Heart left ventricle (tissue), 16 donors: ENCODE measurements at regions not wholly inside any gene's neighbourhood (a gene's known extent, or its start where the extent isn't known, plus 50 kb on each side); places are given as distances from the start of the nearest gene placed in this dataset.

Source experiments
- ATAC-seq, 4 donors: fragments of 200-7000 bp; cut with Tn5 transposase; one replicate each; pipeline ENCODE4 v1.9.1; 2020 to 2022; ENCODE audit warnings: moderate library complexity in 4 of 4, mild to moderate bottlenecking in 3 of 4, moderate number of reproducible peaks in 1 of 4
- DNase-seq, 5 donors: peaks; one replicate each; pipeline ENCODE4 v3.0.0-alpha.2; 2020
- H3K27ac ChIP-seq, 12 donors: fragments of 200-600 bp; sonication (generic) in 4 of 12; one replicate each; pipeline versions ENCODE4 v1.5.0 to v1.8.0; 2016 to 2022; ENCODE audit warnings: mild to moderate bottlenecking in 2 of 12
- H3K27me3 ChIP-seq, 9 donors: fragments of 200-600 bp; sonication (generic) in 2 of 9; one replicate each; pipeline versions ENCODE4 v1.5.1 to v1.8.0; 2016 to 2022; ENCODE audit warnings: mild to moderate bottlenecking in 3 of 9
- H3K36me3 ChIP-seq, 9 donors: fragments of 200-600 bp; sonication (generic) in 2 of 9; one replicate each; pipeline versions ENCODE4 v1.5.0 to v1.8.0; 2018 to 2022; ENCODE audit warnings: mild to moderate bottlenecking in 2 of 9
- H3K4me1 ChIP-seq, 12 donors: fragments of 200-600 bp; sonication (generic) in 4 of 12; one replicate each; pipeline versions ENCODE4 v1.5.0 to v1.8.0; 2016 to 2022; ENCODE audit warnings: mild to moderate bottlenecking in 3 of 12
- H3K4me3 ChIP-seq, 12 donors: fragments of 200-600 bp; sonication (generic) in 4 of 12; one replicate each; pipeline versions ENCODE4 v1.5.0 to v1.8.0; 2017 to 2022; ENCODE audit warnings: mild to moderate bottlenecking in 9 of 12, moderate library complexity in 4 of 12
- H3K9me3 ChIP-seq, 12 donors: fragments of 200-600 bp; sonication (generic) in 4 of 12; one replicate each; pipeline versions ENCODE4 v1.5.0 to v1.8.0; 2016 to 2022; ENCODE audit warnings: mild to moderate bottlenecking in 1 of 12
- POLR2A ChIP-seq, 2 donors: fragments of 450-650 bp; IDR thresholded peaks; one replicate each; pipeline ENCODE4 v1.6.1; 2017; ENCODE audit warnings: antibody characterized with exemption in 2 of 2, mild to moderate bottlenecking in 2 of 2, moderate library complexity in 2 of 2
- WGBS, 4 donors: extraction: QIAGEN DNeasy Blood & Tissue Kit in 2 of 4; methylation state at CpG; one replicate each; pipeline versions ENCODE4 v1.1.5 to v1.1.7; 2013 to 2018; 5-methylcytosine and 5-hydroxymethylcytosine counted together
- intact Hi-C, 10 donors: fragments of 100-400 bp; cut with DNase I; formaldehyde crosslinking; loops; one replicate each; pipeline versions ENCODE4 v1.11.1 to v1.14.2; 2022
- TF ChIP-seq, protein P1 (sequence below), 12 donors: fragments of 200-600 bp; sonication (generic) in 4 of 12; IDR thresholded peaks; one replicate each; pipeline versions ENCODE4 v1.5.0 to v1.8.0; 2018 to 2022; ENCODE audit warnings: antibody characterized with exemption in 12 of 12, mild to moderate bottlenecking in 5 of 12
- donor health status: ischemic (EF 13 %, LVEDD 7.1; RV severe dilation, severe dysfunction).
- donor health status: healthy with polysubstance abuse.
- donor health status: DM: no; HTN: yes; CAD: no.
- donor health status: DM: no; HTN: no; CAD: no.
- donor health status: ischemic (EF 25% LVEDD 6.9; RV normal size, moderate dysfunction).
- donor health status: ischemic (EF 25% LVEDD 5.7; RV mildly dilated, moderate dysfunction).
- donor health status: healthy.
- donor health status: DM: yes; HTN: yes; CAD: no.
- donor health status: ischemic (EF 35%, LVEDD 5.7; RV mildly dilated, moderate dysfunction).
- donor health status: nonischemic (EF 11% LVEDD 7.7; RV severe dilation, severe dysfunction).
- donor health status: DM: yes; HTN: yes; CAD: no.
- donor health status: PGD.
- donor health status: ischemic (EF 29% LVEDD 5.4; RV normal size, mild dysfunction).
- donor health status: nonischemic (EF 23%, LVEDD 6.1; RV moderate dilation, normal function).

DNA sequence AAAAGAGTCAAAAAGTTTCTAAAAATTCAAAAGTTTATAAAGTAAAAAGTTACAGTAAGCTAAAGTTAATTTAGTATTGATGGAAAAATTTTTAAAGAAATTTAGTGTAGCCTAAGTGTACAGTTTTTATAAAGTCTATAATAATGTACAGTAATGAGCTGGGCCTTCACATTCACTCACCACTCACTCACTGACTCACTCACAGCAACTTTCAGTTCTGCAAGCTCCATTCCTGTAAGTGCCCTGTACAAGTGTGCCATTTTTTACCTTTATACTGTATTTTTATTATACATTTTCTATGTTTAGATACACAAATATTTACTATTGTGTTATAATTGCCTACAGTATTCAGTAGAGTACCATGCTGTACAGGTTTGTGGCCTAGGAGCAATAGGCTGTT lies 239.5 kb upstream of the MAP3K1 start:
- intact Hi-C loops = no loop called here
- no peak for DNase-seq
- H3K4me1 ChIP-seq = no peaks in the 10 kb centered on the region
- H3K4me3 ChIP-seq = no peak overlapping the region
- no peak overlapping the region for H3K27ac ChIP-seq
- no peak for TF ChIP-seq POLR2A (IDR thresholded peaks at IDR 0.05)
- TF ChIP-seq, protein P1, sequence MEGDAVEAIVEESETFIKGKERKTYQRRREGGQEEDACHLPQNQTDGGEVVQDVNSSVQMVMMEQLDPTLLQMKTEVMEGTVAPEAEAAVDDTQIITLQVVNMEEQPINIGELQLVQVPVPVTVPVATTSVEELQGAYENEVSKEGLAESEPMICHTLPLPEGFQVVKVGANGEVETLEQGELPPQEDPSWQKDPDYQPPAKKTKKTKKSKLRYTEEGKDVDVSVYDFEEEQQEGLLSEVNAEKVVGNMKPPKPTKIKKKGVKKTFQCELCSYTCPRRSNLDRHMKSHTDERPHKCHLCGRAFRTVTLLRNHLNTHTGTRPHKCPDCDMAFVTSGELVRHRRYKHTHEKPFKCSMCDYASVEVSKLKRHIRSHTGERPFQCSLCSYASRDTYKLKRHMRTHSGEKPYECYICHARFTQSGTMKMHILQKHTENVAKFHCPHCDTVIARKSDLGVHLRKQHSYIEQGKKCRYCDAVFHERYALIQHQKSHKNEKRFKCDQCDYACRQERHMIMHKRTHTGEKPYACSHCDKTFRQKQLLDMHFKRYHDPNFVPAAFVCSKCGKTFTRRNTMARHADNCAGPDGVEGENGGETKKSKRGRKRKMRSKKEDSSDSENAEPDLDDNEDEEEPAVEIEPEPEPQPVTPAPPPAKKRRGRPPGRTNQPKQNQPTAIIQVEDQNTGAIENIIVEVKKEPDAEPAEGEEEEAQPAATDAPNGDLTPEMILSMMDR (IDR thresholded peaks at IDR 0.05) = no peak
- no peaks in the 10 kb centered on the region for H3K36me3 ChIP-seq
- ATAC-seq = no peak
- H3K9me3 ChIP-seq = peaks cover 0 to 11% (median 0%) of the 10 kb centered on the region in 12 donors
- no peaks in the 10 kb centered on the region for H3K27me3 ChIP-seq

DNA sequence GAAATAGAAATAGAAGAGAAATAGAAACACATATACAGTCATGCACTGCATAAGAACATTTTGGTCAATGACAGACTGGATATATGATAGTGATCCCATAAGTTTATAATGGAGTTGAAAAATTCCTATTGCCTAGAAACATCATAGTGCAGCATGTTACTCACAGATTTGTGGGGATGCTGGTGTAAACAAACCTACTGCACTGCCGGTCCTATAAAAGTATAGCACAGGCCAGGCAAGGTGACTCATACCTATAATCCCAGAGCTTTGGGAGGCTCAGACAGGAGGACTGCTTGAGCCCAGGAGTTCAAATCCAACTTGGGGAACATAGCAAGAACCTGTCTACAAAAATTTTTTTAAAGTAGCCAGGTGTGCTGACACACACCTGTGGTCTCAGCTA lies 240.6 kb upstream of the MAP3K1 start:
- 93 to 100% (median 99%) methylated on average over 1 of the region's 1 CpG for WGBS, 4 donors
- intact Hi-C loops = no loop called here
- no peak for ATAC-seq

DNA sequence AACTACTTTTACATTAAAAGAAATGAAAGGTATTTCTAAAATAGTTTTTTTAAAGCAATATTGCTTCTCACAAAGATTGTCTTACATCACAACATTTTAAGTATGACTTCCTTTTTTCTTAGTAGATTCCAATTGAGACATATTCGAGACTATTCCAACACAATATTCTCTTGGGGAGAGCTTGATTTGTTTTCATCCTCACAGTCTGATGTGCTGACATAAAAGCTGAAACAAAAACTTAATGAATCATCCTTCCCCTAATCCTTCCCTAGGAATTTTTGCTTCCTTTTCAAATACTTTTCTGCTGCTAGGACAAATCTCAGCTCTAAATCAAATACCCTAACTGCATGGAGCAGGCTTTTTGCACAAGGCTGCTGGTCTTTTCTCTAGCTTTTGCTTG lies 245.8 kb upstream of the MAP3K1 start:
- intact Hi-C loops = loop anchor here in 1 of 10 donors (10.0 kb wide), 1 partner anchor 145 kb away; no protein-coding TSS in a partner anchor

More for the DNA sequence above, 240.6 kb upstream of the MAP3K1 start:
- no peak overlapping the region for H3K27ac ChIP-seq
- no peaks in the 10 kb centered on the region for H3K36me3 ChIP-seq
- no peak for TF ChIP-seq POLR2A (IDR thresholded peaks at IDR 0.05)
- TF ChIP-seq, protein P1 (IDR thresholded peaks at IDR 0.05) = no peak
- H3K9me3 ChIP-seq = peaks cover 0 to 11% (median 0%) of the 10 kb centered on the region in 12 donors
- H3K27me3 ChIP-seq = no peaks in the 10 kb centered on the region
- H3K4me1 ChIP-seq = peaks cover 0 to 5% (median 0%) of the 10 kb centered on the region in 12 donors
- no peak overlapping the region for H3K4me3 ChIP-seq
- no peak for DNase-seq

DNA sequence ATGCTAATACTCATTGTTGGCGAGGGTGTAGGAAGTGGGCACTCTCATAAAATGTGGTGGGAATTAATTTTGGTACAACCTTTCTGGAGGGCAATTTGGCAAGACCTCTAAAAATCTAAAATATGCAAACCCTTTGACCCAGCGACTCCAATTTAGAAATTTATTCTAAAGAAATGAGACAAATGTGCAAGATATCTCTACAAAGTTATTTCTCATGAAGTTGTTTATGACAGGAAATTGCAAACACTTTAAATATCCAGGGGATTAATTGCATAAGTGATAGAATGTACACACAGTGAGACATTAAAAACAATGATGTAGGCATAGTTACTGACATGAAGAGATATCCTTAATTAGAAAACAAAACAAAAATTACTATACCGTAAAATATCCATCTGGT lies 246.3 kb upstream of the MAP3K1 start:
- peaks cover 0 to 41% (median 4%) of the 10 kb centered on the region in 12 donors for H3K4me1 ChIP-seq
- ATAC-seq (no peak), DNase-seq (no peak)
- intact Hi-C loops = loop anchor here in 1 of 10 donors (10.0 kb wide), 1 partner anchor 144 kb away; no protein-coding TSS in a partner anchor
- H3K27ac ChIP-seq = peak overlapping the region in 3 of 12 donors; percentile 26 to 59 (median 46)
- peaks cover 0 to 10% (median 0%) of the 10 kb centered on the region in 12 donors for H3K9me3 ChIP-seq
- no peaks in the 10 kb centered on the region for H3K36me3 ChIP-seq
- TF ChIP-seq, protein P1 (IDR thresholded peaks at IDR 0.05) = no peak
- no peak for TF ChIP-seq POLR2A (IDR thresholded peaks at IDR 0.05)
- H3K27me3 ChIP-seq = no peaks in the 10 kb centered on the region
- no peak overlapping the region for H3K4me3 ChIP-seq
- WGBS, 4 donors = 61 to 83% (median 72%) methylated on average over 3 of the region's 3 CpGs

More for the DNA sequence above, 245.8 kb upstream of the MAP3K1 start:
- Histone ChIP-seq H3K4me3 (no peak overlapping the region), H3K27ac (peak overlapping the region in 3 of 12 donors; percentile 26 to 59 (median 46)), H3K9me3 (peaks cover 0 to 11% (median 0%) of the 10 kb centered on the region in 12 donors), H3K27me3 (no peaks in the 10 kb centered on the region), H3K36me3 (no peaks in the 10 kb centered on the region), H3K4me1 (peaks cover 0 to 36% (median 3%) of the 10 kb centered on the region in 12 donors)
- no peak for TF ChIP-seq POLR2A (IDR thresholded peaks at IDR 0.05)
- TF ChIP-seq, protein P1 (IDR thresholded peaks at IDR 0.05) = no peak
- ATAC-seq (peak in 3 of 4 donors; percentile 55 to 72 (median 70)), DNase-seq (no peak)
- 30 to 60% (median 44%) methylated on average over 1 of the region's 1 CpG for WGBS, 4 donors
